Suprapubic skin (tissue), 3 donors: ENCODE measurements at regions not wholly inside any gene's neighbourhood (a gene's known extent, or its start where the extent isn't known, plus 50 kb on each side); places are given as distances from the start of the nearest gene placed in this dataset.

ENCODE experiments used
- CTCF ChIP-seq, 2 donors: fragments of 200-600 bp in 1 of 2; fragments of 450-650 bp in 1 of 2; sonication (generic) in 1 of 2; IDR thresholded peaks; one replicate each; pipeline ENCODE4 v1.5.1; 2016 to 2019; ENCODE audit warnings: antibody characterized with exemption in 2 of 2, mild to moderate bottlenecking in 1 of 2, moderate library complexity in 1 of 2
- POLR2A ChIP-seq, 2 donors: fragments of 450-650 bp; IDR thresholded peaks; one replicate each; pipeline ENCODE4 v1.6.1; 2017; ENCODE audit warnings: antibody characterized with exemption in 2 of 2, mild to moderate bottlenecking in 2 of 2, moderate library complexity in 2 of 2

GRCh38 chr10:118970770-118971169 is 58.7 kb upstream of the NANOS1 start:
- TF ChIP-seq CTCF (IDR thresholded peaks at IDR 0.05) (no peak), POLR2A (IDR thresholded peaks at IDR 0.05) (no peak)
